KBM-7 (cell line): ENCODE measurements at regions not wholly inside any gene's neighbourhood (a gene's known extent, or its start where the extent isn't known, plus 50 kb on each side); places are given as distances from the start of the nearest gene placed in this dataset.
"Not testable (repeated sequence)": the region's sequence is repeated elsewhere in the genome, so short reads cannot be mapped to it uniquely, and the experiment has no call there.

Source experiments
- DNase-seq: peaks from one replicate; pipeline ENCODE4 v3.0.0-alpha.2; 2015
- in situ Hi-C: fragments of 300-500 bp; cut with MboI; formaldehyde crosslinking; loops from 2 replicates; pipeline ENCODE4 v1.14.3; 2020; ENCODE audit warnings: low sequenced_read_pairs, low pct_unique_long_range_greater_than_20kb, mixed read lengths

GRCh38 chr9:41022365-41022764 is 106.1 kb downstream of the FOXD4L6 start:
- in situ Hi-C loops: not testable (repeated sequence)

GRCh38 chr9:41019858-41020562 is 108.5 kb downstream of the FOXD4L6 start:
- DNase-seq, in situ Hi-C loops: not testable (repeated sequence)

More at GRCh38 chr9:41022365-41022764, 106.1 kb downstream of the FOXD4L6 start:
- DNase-seq: not testable (repeated sequence)

GRCh38 chr9:41018948-41019347 is 109.5 kb downstream of the FOXD4L6 start:
- DNase-seq, in situ Hi-C loops: not testable (repeated sequence)

GRCh38 chr9:41016699-41017098 is 111.8 kb downstream of the FOXD4L6 start:
- in situ Hi-C loops, DNase-seq: not testable (repeated sequence)

- DNase-seq, in situ Hi-C loops: not testable (repeated sequence)
Observed at GRCh38 chr9:40999952-41000700, 128.4 kb downstream of the FOXD4L6 start.

- in situ Hi-C loops, DNase-seq: not testable (repeated sequence)
Observed at GRCh38 chr9:40995490-40995889, 133.0 kb downstream of the FOXD4L6 start.

- in situ Hi-C loops, DNase-seq: not testable (repeated sequence)
Observed at GRCh38 chr9:40993842-40994241, 134.6 kb downstream of the FOXD4L6 start.

GRCh38 chr9:40993375-40993774 is 135.1 kb downstream of the FOXD4L6 start:
- in situ Hi-C loops, DNase-seq: not testable (repeated sequence)

GRCh38 chr9:40992472-40992821 is 136.0 kb downstream of the FOXD4L6 start:
- DNase-seq, in situ Hi-C loops: not testable (repeated sequence)

GRCh38 chr9:40991741-40992471 is 136.6 kb downstream of the FOXD4L6 start:
- peak; percentile 99 for DNase-seq
- in situ Hi-C loops: not testable (repeated sequence)

GRCh38 chr9:40991100-40991740 is 137.3 kb downstream of the FOXD4L6 start:
- in situ Hi-C loops, DNase-seq: not testable (repeated sequence)

GRCh38 chr9:40986332-40986731 is 142.1 kb downstream of the FOXD4L6 start:
- DNase-seq, in situ Hi-C loops: not testable (repeated sequence)

- in situ Hi-C loops, DNase-seq: not testable (repeated sequence)
Observed at GRCh38 chr9:40975351-40975750, 153.1 kb downstream of the FOXD4L6 start.

GRCh38 chr9:40974912-40975311 is 153.6 kb downstream of the FOXD4L6 start:
- DNase-seq, in situ Hi-C loops: not testable (repeated sequence)

- in situ Hi-C loops, DNase-seq: not testable (repeated sequence)
Observed at GRCh38 chr9:40971773-40972172, 156.7 kb downstream of the FOXD4L6 start.

- DNase-seq, in situ Hi-C loops: not testable (repeated sequence)
Observed at GRCh38 chr9:40970340-40970739, 158.1 kb downstream of the FOXD4L6 start.

GRCh38 chr9:40962461-40962860 is 166.0 kb downstream of the FOXD4L6 start:
- DNase-seq, in situ Hi-C loops: not testable (repeated sequence)

- in situ Hi-C loops: not testable (repeated sequence)
Observed at GRCh38 chr9:40951876-40952494, 176.5 kb downstream of the FOXD4L6 start.

GRCh38 chr9:40946228-40946627 is 182.3 kb downstream of the FOXD4L6 start:
- in situ Hi-C loops, DNase-seq: not testable (repeated sequence)

More at GRCh38 chr9:40951876-40952494, 176.5 kb downstream of the FOXD4L6 start:
- DNase-seq: not testable (repeated sequence)
